ENCODE measurements at regions not wholly inside any gene's neighbourhood (a gene's known extent, or its start where the extent isn't known, plus 50 kb on each side); places are given as distances from the start of the nearest gene placed in this dataset.

DNA sequence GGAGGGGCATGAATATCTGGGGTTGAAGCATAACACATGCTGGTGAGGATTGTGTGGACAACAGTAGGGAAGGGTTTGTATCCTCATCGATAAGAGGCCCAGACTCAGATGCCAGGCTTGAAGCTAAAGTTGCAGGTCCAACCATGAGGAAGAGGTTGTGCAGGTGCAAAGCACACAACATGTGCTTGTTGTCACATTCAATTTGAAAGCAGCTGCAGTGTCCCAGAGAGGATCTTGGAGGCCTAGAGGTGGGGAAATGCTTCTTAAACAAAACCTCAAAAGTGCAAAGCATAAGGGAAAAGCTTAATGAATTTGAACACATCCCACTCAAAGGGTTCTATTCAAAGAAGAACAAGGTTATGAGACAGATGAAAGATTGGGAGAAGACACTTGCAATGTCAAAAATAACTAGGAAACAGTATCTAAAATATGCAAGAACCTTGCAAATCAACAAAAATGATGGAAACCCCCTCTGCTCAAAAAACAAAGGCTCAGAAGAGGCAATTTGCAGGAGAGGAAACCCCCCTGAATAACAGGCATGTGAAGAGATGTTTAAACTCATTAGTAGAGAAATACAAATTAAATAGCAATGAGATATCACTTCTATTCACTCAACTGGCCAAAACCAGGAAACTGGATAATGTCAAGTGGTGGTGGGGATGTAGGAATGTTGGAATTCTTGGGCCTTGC is 187.1 kb downstream of the KATNAL1 start:
- H3K36me3 ChIP-seq (ENCODE audit: control insufficient read depth, insufficient read depth, low read length): no peaks in the 10 kb centered on the region
- no peaks in the 10 kb centered on the region for H3K27me3 ChIP-seq (replicated peaks; ENCODE audit: control insufficient read depth, insufficient read depth, low read length)
- no peak overlapping the region for H3K4me3 ChIP-seq (replicated peaks; ENCODE audit: low read depth, low read length)
- TF ChIP-seq, protein P1, sequence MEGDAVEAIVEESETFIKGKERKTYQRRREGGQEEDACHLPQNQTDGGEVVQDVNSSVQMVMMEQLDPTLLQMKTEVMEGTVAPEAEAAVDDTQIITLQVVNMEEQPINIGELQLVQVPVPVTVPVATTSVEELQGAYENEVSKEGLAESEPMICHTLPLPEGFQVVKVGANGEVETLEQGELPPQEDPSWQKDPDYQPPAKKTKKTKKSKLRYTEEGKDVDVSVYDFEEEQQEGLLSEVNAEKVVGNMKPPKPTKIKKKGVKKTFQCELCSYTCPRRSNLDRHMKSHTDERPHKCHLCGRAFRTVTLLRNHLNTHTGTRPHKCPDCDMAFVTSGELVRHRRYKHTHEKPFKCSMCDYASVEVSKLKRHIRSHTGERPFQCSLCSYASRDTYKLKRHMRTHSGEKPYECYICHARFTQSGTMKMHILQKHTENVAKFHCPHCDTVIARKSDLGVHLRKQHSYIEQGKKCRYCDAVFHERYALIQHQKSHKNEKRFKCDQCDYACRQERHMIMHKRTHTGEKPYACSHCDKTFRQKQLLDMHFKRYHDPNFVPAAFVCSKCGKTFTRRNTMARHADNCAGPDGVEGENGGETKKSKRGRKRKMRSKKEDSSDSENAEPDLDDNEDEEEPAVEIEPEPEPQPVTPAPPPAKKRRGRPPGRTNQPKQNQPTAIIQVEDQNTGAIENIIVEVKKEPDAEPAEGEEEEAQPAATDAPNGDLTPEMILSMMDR (IDR thresholded peaks at IDR 0.05; ENCODE audit: insufficient read depth, low read length, poor library complexity, severe bottlenecking): no peak
- DNase-seq (ENCODE audit: extremely low read depth, insufficient read length): no peak

GRCh38 chr13:30119476-30119875 is 187.9 kb downstream of the KATNAL1 start:
- no peak for DNase-seq (ENCODE audit: extremely low read depth, insufficient read length)
- H3K36me3 ChIP-seq (ENCODE audit: control insufficient read depth, insufficient read depth, low read length): no peaks in the 10 kb centered on the region
- TF ChIP-seq, protein P1 (IDR thresholded peaks at IDR 0.05; ENCODE audit: insufficient read depth, low read length, poor library complexity, severe bottlenecking): no peak

GRCh38 chr13:30116379-30116778 is 191.0 kb downstream of the KATNAL1 start:
- no peaks in the 10 kb centered on the region for H3K36me3 ChIP-seq (ENCODE audit: control insufficient read depth, insufficient read depth, low read length)
- no peak overlapping the region for H3K4me3 ChIP-seq (replicated peaks; ENCODE audit: low read depth, low read length)
- no peaks in the 10 kb centered on the region for H3K27me3 ChIP-seq (replicated peaks; ENCODE audit: control insufficient read depth, insufficient read depth, low read length)
- no peak for DNase-seq (ENCODE audit: extremely low read depth, insufficient read length)
- TF ChIP-seq, protein P1 (IDR thresholded peaks at IDR 0.05; ENCODE audit: insufficient read depth, low read length, poor library complexity, severe bottlenecking): no peak

More at GRCh38 chr13:30119476-30119875, 187.9 kb downstream of the KATNAL1 start:
- H3K27me3 ChIP-seq (replicated peaks; ENCODE audit: control insufficient read depth, insufficient read depth, low read length): no peaks in the 10 kb centered on the region
- H3K4me3 ChIP-seq (replicated peaks; ENCODE audit: low read depth, low read length): no peak overlapping the region

GRCh38 chr13:30115257-30115600 is 192.1 kb downstream of the KATNAL1 start:
- H3K4me3 ChIP-seq (replicated peaks; ENCODE audit: low read depth, low read length): peak overlapping the region; percentile 36
- TF ChIP-seq, protein P1 (IDR thresholded peaks at IDR 0.05; ENCODE audit: insufficient read depth, low read length, poor library complexity, severe bottlenecking): no peak
- no peak for DNase-seq (ENCODE audit: extremely low read depth, insufficient read length)
- no peaks in the 10 kb centered on the region for H3K36me3 ChIP-seq (ENCODE audit: control insufficient read depth, insufficient read depth, low read length)
- no peaks in the 10 kb centered on the region for H3K27me3 ChIP-seq (replicated peaks; ENCODE audit: control insufficient read depth, insufficient read depth, low read length)

DNA sequence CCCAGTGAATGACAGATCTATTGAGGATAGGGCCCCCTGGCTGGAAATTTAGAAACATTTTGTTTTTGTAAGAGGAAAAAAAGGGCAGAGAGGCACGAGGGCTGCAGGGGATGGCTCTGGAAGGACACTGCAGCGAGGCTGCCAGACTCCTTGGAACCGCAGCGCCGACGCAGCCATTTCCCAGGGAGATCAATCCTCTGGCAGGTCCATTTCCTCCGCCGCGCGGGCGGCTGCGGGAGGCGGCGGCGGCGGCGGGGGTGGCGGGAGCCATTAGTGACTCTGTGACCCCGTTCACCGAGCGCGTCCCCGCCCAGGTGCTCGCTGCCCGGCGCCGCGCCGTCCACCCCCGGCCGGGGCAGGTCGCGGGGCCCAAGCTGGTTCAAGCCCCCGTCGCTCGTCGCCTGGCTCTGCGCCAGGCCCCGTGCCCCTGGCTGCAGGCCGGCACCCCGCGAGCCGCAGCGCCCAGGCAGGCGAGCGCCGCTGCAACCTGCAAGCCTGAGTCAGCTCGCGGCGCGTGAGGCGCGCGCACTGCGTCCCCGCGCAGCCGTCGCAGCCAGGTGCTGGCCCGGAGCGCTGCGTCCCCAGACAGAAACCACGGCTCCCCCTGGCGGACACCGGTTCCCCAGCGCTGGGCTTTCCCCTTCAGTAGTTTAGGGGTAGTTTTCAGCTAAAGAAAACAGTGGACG is 192.6 kb downstream of the KATNAL1 start:
- H3K27me3 ChIP-seq (replicated peaks; ENCODE audit: control insufficient read depth, insufficient read depth, low read length): no peaks in the 10 kb centered on the region
- TF ChIP-seq, protein P1 (IDR thresholded peaks at IDR 0.05; ENCODE audit: insufficient read depth, low read length, poor library complexity, severe bottlenecking): peak; percentile 92
- H3K36me3 ChIP-seq (ENCODE audit: control insufficient read depth, insufficient read depth, low read length): no peaks in the 10 kb centered on the region
- H3K4me3 ChIP-seq (replicated peaks; ENCODE audit: low read depth, low read length): peak overlapping the region; percentile 57
- DNase-seq (ENCODE audit: extremely low read depth, insufficient read length): peak; percentile 94
